GM18511 (cell line): ENCODE measurements at regions not wholly inside any gene's neighbourhood (a gene's known extent, or its start where the extent isn't known, plus 50 kb on each side); places are given as distances from the start of the nearest gene placed in this dataset.
"Not testable (repeated sequence)": the region's sequence is repeated elsewhere in the genome, so short reads cannot be mapped to it uniquely, and the experiment has no call there.

ENCODE experiments used
- ATAC-seq: cut with Tn5 transposase; IDR thresholded peaks from one replicate; pipeline ENCODE4 v1.9.1; 2021; ENCODE audit warnings: mild to moderate bottlenecking, moderate library complexity; ENCODE audit not compliant: unreplicated experiment

GRCh38 chr1:215028954-215029353, 53.6 kb upstream of the KCNK2 start:
- ATAC-seq, result no peak

- ATAC-seq, result not testable (repeated sequence)
Observed at GRCh38 chr1:215030581-215030980, 52.0 kb upstream of the KCNK2 start.

- ATAC-seq, result no peak
Observed at GRCh38 chr1:215031392-215031791, 51.1 kb upstream of the KCNK2 start.
